ENCODE measurements at regions not wholly inside any gene's neighbourhood (a gene's known extent, or its start where the extent isn't known, plus 50 kb on each side); places are given as distances from the start of the nearest gene placed in this dataset.

- TF ChIP-seq CTCF (IDR thresholded peaks at IDR 0.05) = no peak
- no peak for TF ChIP-seq POLR2AphosphoS5 (IDR thresholded peaks at IDR 0.05; ENCODE audit: low read depth, low read length)
- TF ChIP-seq REST (IDR thresholded peaks at IDR 0.05; ENCODE audit: insufficient read depth in 1 of 2, low read depth in 2 of 2, low read length in 1 of 2) = no peak
- TF ChIP-seq TCF7L2 (IDR thresholded peaks at IDR 0.05; ENCODE audit: low read depth, low read length) = no peak
Observed at GRCh38 chr3:152093901-152094300, 174.8 kb upstream of the MBNL1 start.
